GM19025 (cell line): ENCODE measurements at regions not wholly inside any gene's neighbourhood (a gene's known extent, or its start where the extent isn't known, plus 50 kb on each side); places are given as distances from the start of the nearest gene placed in this dataset.

Experiments used
- ATAC-seq: cut with Tn5 transposase; IDR thresholded peaks from one replicate; pipeline ENCODE4 v1.9.1; 2021; ENCODE audit warnings: mild to moderate bottlenecking, low read depth, moderate library complexity; ENCODE audit not compliant: unreplicated experiment

DNA sequence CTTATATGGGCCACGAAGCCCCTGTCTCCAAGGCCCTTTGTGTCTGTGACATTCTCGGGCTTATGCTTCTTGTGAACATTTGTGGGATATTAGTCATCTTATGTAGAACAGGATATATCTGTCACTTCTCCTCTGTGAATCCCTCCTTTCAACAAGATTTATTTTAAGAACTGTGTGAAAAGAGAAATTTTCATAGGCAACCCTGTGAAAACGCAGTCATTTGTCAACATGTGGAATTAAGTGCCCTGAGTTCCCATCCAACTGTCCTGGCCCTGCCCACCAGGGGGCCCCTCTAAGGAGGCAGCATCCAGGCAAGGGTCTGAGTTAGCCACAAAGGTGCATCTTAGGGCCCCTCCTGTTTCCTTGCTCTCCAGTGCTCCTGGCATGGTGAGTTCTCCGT lies 76.8 kb upstream of the CHRNA7 start:
- ATAC-seq, result no peak

DNA sequence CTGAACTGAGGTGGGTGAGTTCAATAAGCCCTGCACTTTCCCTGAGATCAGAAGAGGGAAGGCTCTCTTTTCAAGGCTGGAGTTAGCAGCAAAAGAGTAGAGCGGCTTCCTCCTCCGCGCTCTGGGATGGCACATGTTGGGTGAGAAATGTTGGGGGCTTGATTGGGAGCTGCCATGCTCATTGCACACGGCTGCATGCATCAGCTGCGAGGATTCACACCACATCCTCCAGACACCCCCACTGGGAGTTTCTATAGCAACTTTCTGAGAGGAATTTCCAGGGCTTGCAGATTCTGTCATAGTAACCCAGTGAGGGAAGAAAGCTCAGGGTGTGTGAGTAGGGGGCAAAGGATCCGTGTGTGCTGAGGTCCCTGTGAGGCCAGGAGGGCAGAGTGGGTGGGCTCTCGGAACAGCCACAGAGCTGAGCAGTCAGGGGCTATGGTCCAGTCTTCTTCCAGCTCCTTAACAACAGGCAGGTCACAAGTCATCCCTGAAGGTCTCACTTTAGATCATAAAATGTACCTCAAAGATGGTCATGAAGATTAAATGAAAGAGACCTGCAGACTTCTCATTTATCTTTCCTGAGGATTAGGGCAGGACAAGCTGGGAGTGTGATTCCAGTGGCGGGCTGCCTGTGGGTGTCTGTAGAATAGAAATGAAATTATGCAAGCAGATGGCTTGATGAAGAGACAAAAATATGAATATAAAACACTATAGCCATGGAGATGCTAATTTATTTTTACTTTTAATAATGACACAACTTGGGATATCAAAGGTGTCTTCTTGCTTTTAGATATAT lies 75.7 kb upstream of the CHRNA7 start:
- no peak for ATAC-seq

DNA sequence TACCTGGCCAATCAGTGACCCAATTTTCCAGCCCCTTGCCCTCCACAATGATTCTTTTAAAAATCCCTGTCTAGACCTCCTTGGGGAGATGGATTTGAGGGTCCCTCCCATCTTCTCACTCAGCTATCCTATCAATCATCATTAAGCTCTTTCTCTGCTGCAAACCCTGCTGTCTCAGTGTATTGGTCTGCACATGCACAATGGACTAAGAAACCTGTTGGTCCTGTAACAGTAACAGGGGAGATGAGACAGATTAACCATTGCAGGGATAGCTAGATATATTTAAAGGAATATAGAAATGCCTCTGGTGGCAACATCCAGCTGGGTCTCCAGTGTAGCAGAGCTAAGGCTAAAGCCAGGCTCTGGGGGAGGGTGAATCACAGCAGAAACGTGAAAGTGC lies 74.6 kb upstream of the CHRNA7 start:
- no peak for ATAC-seq

DNA sequence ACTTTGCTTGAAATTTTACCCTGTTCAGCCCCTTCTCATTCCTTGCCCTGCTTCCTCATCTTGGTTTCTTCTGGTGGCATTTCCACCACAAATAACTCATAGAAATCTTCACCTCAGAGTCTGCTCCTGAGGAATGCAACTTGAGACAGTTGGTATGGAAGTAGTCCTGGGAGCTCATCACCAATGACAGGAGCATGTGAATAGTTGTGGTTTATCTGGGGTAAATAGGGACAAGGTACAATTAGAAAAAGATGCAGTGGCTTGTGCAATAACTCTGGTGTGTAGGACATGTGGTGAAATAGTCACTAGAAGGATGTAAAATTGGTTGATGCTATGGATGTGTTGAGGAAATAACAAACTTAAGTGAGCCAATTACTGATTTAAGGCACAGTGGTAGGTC lies 72.7 kb upstream of the CHRNA7 start:
- no peak for ATAC-seq

DNA sequence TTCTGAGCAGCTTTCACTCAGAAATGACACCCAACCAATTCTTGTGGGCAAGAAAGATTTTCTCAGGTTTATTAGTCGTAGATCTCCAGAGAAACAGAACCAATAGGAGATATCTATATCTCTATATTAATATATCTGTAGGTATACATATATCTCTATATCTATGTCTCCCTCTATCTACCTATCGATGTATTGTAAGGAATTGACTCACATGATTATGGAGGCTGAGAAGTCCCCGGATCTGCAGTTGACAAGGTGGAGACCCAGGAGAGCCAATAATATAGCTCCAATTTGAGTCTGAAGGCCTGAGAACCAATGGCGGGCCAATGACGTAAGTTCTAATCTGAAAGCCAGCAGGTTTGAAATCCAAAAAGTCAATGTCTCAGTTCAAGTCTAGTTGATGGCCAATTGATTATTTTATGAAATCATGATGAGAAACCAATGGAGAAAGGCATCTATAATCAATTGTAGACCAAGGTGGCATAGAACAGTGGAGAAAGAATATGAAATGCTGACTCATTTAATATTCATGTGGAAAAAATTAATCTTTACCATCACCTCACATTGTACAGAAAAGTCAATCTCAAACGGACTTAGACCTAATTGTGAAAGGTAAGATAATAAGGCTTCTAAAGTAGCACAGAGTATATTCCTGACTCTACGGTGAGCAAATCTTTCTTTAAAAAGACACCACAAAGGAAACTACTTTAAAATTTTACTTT lies 65.6 kb upstream of the CHRNA7 start:
- no peak for ATAC-seq

DNA sequence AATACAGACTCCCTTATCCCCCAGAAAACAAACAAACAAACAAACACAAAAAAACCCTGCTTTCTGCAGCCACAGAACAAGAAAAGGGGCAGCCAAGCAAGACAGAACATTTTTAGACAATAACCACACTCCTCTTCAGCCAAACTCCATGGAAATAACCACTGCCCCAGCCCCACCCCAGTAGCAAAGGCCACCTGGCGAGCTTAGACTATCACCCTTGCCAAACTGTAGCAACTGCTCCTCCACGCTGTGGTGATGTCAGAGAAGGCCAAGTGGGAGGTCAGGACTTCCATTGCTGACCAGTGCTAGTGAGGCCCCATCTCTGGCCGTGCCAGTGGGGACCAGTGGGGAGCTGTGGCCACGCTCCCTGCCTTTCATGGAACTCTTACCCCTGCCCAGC lies 60.3 kb upstream of the CHRNA7 start:
- ATAC-seq, result no peak

DNA sequence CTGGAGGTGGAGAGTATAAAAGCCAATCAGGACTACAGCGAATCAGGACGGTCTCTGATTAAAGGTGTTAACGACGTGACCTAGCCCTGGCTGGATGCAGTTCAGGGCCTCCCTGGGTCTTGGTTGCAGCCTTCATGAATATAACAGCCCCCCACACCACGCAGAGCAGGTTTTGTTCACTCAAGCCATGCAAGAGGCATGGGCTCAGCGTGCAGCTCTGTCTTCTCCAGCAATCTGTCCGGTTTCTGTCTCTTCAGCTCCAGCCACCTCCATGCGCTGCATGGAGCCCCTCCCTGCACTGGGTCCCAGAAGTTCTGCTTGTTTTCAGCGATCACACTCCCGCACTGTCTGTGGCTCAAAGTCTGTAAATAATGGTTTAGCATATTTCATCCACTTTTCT lies 57.1 kb upstream of the CHRNA7 start:
- no peak for ATAC-seq

DNA sequence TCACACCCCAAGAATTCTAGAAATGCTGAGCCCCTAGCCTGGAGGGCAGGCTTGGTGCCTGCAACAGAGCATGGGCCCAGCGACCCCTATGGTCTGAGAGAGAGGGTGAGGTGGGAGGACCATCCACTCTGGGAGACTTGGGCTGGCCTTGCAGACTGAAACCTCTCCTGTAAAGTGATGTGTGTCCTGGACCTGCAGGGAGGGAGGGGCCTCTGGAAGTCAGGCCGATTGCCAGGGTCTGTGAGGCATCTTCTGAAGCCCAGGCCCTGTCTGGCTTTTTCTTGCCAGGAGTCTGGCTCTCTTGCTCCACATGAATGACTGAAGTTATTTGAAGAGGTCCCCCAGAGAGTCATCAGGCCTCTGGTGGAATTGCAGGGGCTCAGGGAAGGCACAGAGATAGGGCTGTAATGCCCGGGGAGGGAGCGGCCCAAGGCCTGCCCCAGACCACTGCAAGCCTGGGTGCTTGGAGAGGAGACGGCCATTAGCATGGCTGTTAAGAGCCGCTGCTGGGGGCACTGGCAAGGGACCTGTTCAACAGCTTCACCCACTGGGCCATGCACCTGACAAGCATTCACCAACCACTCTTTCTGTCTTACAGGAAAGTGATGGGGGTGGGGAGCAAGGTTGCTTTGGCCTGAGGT lies 56.0 kb upstream of the CHRNA7 start:
- no peak for ATAC-seq

DNA sequence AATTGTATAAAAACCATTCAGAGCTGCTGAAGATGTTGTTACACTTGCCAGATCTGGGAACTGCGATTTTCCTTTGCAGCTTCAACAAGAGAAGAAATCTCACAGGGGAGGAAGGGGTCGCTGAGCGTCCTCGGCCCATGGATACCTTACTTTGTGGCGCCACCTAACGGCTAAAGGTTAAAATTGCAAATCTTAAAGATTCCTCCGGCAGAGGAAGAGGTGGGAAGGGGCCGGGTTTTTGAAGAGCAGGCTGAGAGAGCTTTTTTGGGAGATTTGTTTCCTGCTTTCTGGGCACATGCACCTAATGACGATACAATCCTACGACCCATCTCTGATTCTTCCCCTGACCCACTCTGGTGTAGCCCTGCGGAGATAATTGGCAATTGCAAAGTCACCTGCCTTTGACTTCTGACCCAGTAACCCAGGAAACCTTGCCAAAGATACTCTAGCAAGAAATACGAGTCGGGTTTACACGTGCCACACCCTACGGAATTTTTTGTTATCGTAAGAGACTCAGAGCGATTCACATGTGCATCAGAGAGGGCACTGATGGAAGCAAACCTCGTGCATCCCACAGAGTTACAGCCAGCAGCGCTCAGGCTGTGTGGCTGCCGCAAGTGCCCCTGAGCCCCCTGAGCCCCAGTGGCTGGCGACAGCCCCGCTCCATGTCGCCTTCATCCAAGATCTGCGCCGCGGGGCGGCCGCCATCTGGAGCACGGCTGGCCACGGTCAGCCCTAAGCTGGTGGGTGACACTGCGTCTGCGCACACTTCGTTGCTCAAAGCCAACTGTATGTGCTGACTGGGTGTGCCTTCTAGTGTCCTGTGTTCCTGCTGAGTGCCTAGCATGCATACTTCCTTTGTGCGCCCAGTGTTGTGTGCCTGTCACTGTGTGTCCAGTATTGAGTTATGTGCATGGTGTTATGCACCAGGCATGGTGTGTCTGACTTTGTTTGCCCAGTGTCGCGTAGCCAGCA lies 55.2 kb upstream of the CHRNA7 start:
- no peak for ATAC-seq

DNA sequence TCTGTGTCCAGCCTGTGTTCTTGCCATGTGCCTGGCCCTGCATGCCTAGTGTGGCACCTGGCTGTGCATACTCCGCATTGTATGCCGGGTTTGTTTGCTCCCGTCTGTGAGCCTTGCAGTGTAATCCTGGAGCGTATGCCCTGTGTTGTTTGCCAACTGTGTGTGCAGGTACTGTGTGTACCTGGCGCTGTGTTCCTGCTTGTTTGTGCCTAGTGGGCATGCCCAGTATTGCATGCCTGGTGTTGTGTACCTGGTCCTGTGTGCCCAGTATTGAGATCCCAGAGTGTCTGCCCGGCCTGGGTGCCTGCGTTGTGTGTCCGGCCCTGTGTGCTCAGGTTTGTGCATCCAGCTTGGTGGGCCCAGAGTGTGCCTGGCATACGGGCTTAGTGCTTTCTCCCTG lies 54.5 kb upstream of the CHRNA7 start:
- ATAC-seq, result no peak

DNA sequence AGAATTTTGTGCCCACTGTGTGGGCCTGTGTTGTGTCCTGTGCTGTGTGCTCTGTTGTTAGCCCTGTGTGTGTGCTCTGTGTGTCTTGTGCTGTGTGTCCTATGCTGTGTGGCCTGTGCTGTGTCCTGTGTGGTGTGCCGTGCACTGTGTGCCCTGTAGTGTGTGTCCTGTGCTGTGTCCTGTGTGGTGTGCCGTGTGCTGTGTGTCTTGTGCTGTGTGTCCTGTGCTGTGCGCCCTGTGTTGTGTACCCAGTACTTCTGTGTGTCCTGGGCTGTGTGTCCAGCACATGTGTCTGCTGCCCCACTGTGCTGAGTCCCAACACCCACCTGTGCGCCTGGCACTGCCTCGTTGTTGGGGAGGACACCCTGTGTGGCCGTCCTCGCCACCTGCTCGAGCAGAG lies 53.2 kb upstream of the CHRNA7 start:
- ATAC-seq, result no peak

DNA sequence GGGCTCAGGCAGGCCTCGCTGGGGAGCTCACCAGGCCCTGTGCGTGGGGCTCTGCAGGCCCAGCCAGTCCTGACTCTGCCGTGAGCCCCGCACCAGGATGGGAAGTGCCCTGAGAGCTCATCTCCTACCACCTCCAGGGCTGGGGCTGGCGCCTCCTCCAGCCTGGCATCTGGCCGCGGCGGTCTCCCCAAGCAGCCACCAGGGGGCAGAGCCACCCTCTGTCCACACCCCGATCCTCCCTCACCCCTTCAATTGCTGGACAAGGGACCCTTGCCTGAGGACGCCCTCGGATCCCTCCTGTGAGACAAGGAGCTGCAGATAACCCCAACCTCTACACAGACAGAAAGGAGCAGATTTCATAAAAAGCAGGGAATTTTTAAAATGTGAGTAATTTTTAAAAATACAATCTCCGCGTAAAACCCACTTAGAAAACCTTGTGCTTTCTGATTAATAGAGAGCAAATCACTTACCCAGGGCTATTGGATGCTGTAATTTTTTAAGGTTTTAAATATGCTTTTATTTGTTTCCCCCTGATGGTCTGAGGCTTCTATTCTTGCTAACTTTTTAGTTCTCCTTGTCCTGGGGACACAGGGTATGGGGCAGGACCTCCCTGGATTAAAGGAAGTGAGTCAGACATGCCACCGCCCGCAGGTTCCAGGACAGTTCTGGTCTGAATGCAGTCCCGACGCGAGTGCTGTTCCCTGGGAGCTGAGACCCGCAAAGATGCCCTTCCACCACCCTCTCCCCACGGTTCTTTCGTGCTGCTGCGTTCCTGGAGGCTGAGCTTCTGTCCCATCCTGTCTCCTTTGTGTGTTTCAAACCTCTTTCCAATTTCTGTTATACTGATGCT lies 52.3 kb upstream of the CHRNA7 start:
- no peak for ATAC-seq
